HG03039 (cell line): ENCODE measurements at regions not wholly inside any gene's neighbourhood (a gene's known extent, or its start where the extent isn't known, plus 50 kb on each side); places are given as distances from the start of the nearest gene placed in this dataset.

Experiments used
- ATAC-seq: cut with Tn5 transposase; IDR thresholded peaks from one replicate; pipeline ENCODE4 v1.9.1; 2021; ENCODE audit warnings: mild to moderate bottlenecking, moderate library complexity; ENCODE audit not compliant: unreplicated experiment

DNA sequence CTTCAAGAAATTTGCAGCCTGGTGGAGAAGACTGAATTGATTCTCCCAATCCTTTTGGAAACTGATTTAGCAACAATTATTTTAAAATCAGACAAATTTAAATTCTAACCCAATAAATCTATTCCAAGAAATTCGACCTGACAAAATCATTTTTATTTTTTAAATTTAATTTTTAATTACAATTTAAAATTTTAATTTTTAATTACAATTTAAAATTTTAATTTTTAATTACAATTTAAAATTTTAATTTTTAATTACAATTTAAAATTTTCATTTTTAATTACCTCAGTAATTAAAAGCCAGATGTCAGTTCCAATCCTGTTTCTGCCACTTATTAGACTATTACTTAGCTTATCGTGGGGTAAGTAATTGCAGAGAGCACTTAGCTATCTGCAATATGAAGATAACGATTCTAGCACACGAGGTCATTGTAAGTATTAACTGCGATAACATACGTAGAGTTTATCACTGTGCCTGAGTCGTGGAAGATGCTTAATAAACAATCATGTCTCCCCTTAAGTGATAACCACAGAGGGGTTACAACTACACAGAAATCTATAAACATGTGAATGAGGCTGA lies 346.4 kb upstream of the SLC24A2 start:
- no peak for ATAC-seq

DNA sequence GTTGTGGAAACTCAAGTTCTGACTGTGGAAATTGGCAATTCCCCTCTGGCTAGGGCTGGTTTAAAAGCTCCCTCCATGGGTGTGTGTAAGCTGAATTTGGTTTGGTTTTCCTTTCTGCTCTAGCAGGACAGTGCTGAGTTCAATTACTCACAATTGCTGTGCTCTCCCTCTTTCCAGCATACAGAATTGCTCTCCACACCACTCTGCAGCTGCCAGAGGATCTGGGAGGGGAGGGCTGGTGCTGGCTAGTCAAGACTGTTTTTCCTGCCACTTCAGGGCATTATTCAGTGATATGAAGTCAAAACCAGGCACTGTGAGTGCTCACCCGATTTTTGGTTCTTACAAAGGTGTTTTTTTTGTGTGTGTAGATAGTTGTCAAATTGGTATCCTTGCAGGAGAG lies 336.9 kb upstream of the SLC24A2 start:
- ATAC-seq: no peak

DNA sequence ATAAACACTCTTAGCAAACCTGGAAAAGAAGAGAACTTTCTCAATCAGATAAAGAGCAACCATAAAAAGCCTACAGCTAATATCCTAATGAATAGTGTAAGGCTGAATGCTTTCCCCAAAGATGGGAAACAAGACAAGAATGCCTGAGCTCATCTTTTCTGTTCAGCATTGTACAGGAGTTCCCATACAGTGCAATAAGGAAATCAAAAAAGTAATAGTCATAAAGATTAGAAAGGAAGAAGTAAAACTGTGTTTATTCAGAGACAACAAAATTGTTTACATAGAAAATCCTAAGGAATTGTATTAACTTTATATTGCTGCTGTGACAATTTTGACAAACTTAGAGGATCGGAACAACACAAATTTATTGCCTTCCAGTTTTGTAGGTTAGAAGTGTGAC lies 330.7 kb upstream of the SLC24A2 start:
- no peak for ATAC-seq

- ATAC-seq: no peak
Observed at GRCh38 chr9:20117986-20118385, 329.1 kb upstream of the SLC24A2 start.

DNA sequence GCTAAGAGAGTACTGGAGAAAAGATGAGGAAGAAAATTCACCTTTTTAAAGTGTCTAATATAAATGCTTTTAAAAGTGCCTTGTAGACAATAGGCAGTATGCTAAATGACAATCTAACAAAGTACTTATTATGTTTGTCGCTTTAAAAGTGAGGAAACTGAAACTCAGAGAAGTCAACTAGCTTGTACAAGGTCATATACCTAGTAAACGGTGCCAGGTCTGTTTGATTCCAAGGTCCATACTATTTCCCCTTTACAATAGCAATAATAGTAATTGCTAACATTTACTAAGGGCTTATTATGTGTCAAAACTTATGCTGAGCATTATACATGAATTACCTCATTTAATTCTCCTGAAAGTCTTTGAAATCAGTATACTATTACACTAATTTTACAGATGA lies 328.6 kb upstream of the SLC24A2 start:
- ATAC-seq: no peak

- no peak for ATAC-seq
Observed at GRCh38 chr9:20114974-20115373, 326.1 kb upstream of the SLC24A2 start.

- no peak for ATAC-seq
Observed at GRCh38 chr9:20112205-20112783, 323.5 kb upstream of the SLC24A2 start.

GRCh38 chr9:20111173-20111843 lies 322.5 kb upstream of the SLC24A2 start:
- no peak for ATAC-seq

DNA sequence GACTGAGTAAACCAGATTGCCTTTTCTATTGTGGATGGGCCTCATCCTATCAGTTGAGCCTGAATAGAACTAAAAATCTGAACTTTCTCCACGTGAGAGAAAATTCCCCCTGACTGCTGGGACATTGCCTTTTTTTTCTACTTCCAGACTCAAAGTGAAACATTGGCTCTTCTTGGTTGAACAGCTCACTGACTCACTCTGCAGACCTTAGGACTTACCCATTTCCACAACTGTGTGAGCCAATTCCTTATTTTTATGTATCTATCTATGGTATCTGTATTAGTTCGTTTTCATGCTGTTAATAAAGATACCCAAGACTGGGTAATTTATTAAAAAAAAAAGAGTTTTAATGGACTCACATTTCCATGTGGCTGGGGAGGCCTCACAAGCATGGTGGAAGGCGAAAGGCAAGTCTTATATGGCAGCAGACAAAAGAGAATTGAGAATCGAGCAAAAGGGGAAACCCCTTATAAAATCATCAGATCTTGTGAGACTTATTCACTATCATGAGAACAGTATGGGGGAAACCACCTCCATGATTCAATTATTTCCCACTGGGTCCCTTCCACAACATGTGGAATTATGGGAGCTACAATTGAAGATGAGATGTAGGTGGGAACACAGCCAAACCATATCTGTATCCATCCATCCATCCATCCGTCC lies 306.7 kb upstream of the SLC24A2 start:
- no peak for ATAC-seq

DNA sequence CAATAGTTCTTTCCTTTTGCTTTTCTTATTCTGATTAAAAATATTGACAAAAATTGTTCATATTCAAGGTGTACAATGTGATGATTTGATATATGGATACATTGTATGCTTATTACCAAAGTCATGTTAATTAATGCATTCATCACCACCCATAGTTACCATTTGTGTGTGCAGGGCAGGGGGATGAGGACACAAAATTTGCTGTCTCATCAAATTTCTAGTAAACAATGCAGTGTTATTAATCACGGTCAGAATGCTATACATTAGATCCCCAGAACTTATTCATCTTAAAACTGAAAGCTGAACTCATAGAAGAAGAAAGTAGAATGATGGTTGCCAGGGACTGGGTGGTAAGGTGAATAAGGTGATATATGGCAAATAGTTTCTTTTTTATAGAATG lies 303.7 kb upstream of the SLC24A2 start:
- no peak for ATAC-seq

- ATAC-seq: no peak
Observed at GRCh38 chr9:20087481-20087880, 298.6 kb upstream of the SLC24A2 start.

- no peak for ATAC-seq
Observed at GRCh38 chr9:20085842-20086241, 297.0 kb upstream of the SLC24A2 start.

- ATAC-seq: no peak
Observed at GRCh38 chr9:20084125-20084524, 295.3 kb upstream of the SLC24A2 start.

DNA sequence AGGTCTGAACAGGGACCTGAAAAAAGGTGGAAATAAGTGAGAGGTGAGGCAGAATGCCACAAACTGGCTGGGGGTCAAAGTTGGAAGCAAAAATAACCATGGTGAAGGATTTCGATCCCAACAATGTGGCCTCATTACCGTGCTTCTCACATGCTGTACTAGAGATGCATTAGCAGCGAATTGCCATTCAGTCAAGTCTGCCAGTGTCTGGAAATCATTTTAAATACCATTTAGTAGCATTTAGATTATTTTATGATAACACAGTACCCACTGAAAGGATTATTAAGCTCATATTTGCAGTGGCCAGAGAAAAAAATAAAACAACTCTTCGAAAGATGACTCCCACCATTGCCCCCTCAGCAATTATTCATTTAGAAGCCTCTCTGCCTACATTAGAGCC lies 294.6 kb upstream of the SLC24A2 start:
- ATAC-seq: no peak

- ATAC-seq: no peak
Observed at GRCh38 chr9:20082831-20083230, 294.0 kb upstream of the SLC24A2 start.

- ATAC-seq: no peak
Observed at GRCh38 chr9:20082406-20082805, 293.6 kb upstream of the SLC24A2 start.

DNA sequence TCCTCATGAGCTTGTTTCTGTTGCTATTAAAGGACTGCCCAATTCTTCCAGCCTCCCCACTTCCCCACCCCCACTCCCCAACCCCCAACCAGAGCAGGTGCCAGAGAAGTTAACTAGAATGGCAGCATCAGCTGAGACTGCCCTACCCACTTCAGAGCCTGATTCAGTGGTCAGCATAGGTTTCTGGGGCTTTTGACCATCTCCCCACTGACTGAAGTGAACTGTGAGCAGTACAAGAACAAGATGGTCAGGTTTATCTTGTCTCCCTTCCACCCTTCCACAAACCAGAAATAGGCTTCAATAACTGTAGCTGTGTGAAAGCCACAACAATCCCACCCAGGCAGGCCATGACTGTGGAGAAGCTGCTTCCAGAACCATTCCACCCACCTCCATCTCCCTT lies 289.4 kb upstream of the SLC24A2 start:
- ATAC-seq: no peak

GRCh38 chr9:20074291-20074690 lies 285.5 kb upstream of the SLC24A2 start:
- no peak for ATAC-seq

GRCh38 chr9:20070336-20070735 lies 281.5 kb upstream of the SLC24A2 start:
- no peak for ATAC-seq

DNA sequence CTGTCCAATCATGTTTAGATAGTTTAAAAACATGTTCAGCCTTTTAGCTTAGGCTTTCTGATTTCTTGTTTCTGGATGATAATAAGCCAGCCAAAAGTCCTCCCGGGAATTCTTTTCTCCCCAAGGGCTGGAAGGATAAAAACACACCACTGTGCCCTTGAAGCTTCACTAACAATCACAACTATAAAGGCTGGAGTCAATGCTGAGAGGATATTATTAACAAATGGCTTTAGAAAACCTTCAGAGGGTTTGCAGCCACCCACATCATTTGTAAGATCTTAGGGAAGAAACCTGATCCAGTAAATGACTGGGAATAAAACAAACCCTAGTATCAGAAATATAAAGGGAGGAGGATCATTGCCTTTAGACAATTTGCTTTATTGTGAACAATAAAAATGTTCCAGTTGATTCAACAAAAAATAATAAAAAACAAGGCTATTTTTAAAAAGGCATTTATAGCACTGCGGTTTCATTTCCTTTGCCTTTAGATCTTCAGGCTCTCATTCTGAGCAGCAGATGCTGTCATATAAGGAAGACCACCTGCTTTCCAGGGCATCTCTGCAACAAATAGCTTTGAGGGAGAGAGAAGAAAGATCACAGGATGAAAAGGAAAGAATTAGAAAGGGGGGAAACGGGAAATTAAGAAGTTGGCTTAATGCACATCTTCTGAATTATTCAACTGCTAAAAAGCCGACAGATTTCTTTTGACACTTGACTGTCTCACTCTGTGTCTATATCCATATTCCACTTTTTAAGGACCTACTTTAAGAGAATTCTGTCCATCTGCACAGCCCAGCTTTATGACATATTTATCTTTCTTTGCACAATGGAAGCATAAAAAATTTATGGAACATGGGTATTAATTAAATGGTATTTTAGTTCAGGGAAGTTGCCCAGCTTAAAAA lies 277.2 kb upstream of the SLC24A2 start:
- ATAC-seq: no peak

DNA sequence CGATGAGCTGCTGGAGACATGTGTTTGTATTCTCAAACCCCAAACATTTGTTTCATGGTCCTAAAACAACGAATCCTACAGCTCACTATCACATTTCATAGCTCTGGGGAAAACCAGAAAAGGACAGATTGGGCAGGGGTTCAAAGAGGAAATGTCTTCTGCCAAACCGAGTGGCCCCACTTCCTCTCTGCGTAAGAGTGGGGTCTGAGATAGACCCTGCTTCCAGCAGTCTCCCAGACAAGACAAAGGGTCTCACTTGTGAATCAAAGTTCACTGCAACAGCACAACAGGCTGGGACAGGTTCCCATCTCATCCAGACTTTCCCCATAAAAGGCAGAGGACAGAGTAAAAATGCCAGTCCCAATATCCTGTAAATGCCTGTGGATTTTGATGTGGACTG lies 276.2 kb upstream of the SLC24A2 start:
- no peak for ATAC-seq
